ENCODE measurements at regions not wholly inside any gene's neighbourhood (a gene's known extent, or its start where the extent isn't known, plus 50 kb on each side); places are given as distances from the start of the nearest gene placed in this dataset.
A peak's percentile ranks its signal among the peaks of the same experiment; 100 is the strongest.

DNA sequence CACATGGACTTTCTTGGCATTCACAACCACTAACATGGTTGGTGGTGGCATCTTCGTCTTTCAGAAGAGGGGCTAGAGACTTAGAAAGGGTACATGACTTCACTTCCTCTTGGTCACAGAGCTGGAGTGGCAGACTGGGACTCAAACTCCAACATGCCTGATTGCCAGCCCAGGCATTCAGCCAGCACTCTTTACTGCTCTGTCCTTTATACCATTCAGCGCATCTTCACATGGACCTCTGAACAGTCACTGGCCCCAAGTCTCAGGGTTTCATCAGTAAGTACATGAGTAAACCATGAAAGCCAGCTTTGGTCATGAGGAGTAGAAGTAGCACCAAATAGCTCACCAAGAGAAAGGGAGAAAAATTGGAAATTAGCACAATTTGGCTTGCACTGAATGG, 148.4 kb upstream of the KLF14 start:
- H3K4me2 ChIP-seq (ENCODE audit: low read length): no peak overlapping the region
- no peaks in the 10 kb centered on the region for H4K20me1 ChIP-seq (ENCODE audit: insufficient read depth)
- peaks cover 97 to 100% of the 10 kb centered on the region in 2 experiments for H3K4me1 ChIP-seq (ENCODE audit: control insufficient read depth in 1 of 2, insufficient read depth in 2 of 2, low read length in 2 of 2)
- DNase-seq (ENCODE audit: low read depth, low spot score): no peak
- peaks cover 17 to 86% of the 10 kb centered on the region in 2 experiments for H3K36me3 ChIP-seq (ENCODE audit: control insufficient read depth in 1 of 2, insufficient read depth in 2 of 2, low read length in 2 of 2)
- ATAC-seq: no peak
- POLR2A ChIA-PET: interaction anchor here (1.5 to 2.0 kb wide), 4 partner anchors 12 to 31 kb away, joined by 3 to 6 read pairs (median 4); no protein-coding TSS in a partner anchor
- H3K9me2 ChIP-seq (ENCODE audit: insufficient read depth): no peaks in the 10 kb centered on the region
- peaks cover 97% of the 10 kb centered on the region for H3K79me2 ChIP-seq (ENCODE audit: insufficient read depth, low read length)
- H3K9me3 ChIP-seq (ENCODE audit: control insufficient read depth in 1 of 2, insufficient read depth in 1 of 2, low read depth in 1 of 2, low read length in 2 of 2): no peaks in the 10 kb centered on the region
- BruUV-seq (replicated peaks): no TSS peak
- H3K4me3 ChIP-seq (replicated peaks in 1 of 2; ENCODE audit: low read depth in 1 of 2, low read length in 2 of 2): no peak overlapping the region
- intact Hi-C loops (cut with micrococcal nuclease): no loop called here
- RAD21 ChIA-PET (ENCODE audit: low non-redundant PET in 1 of 2, low total read pairs in 2 of 2, uncharacterized antibody in 2 of 2, unreplicated experiment in 2 of 2): no interaction called here
- peak overlapping the region; percentile 35 for H3K9ac ChIP-seq (ENCODE audit: low read length)
- no peaks in the 10 kb centered on the region for H3K27me3 ChIP-seq (ENCODE audit: insufficient read depth, low read length)
- CTCF ChIA-PET: interaction anchor here (1.7 kb wide), 1 partner anchor 14 kb away, joined by 6 read pairs; no protein-coding TSS in a partner anchor
- no peak for TF ChIP-seq ATF3 (IDR thresholded peaks at IDR 0.05)
- no peak for TF ChIP-seq POLR2AphosphoS5 (IDR thresholded peaks at IDR 0.05; ENCODE audit: low read depth, low read length)
- TF ChIP-seq ELF1 (IDR thresholded peaks at IDR 0.05; ENCODE audit: borderline replicate concordance, low read depth): no peak
- no peak for TF ChIP-seq SP1 (IDR thresholded peaks at IDR 0.05; ENCODE audit: low read depth)
- no peak for TF ChIP-seq SIN3A (IDR thresholded peaks at IDR 0.05; ENCODE audit: low read depth)
- no peak for TF ChIP-seq CEBPB (IDR thresholded peaks at IDR 0.05; ENCODE audit: low read depth)
- TF ChIP-seq SRF (IDR thresholded peaks at IDR 0.05; ENCODE audit: low read depth): no peak
- TF ChIP-seq POLR2A (IDR thresholded peaks at IDR 0.05; ENCODE audit: borderline replicate concordance, extremely low read depth, insufficient read depth, insufficient read length): no peak
- TF ChIP-seq, protein P1, sequence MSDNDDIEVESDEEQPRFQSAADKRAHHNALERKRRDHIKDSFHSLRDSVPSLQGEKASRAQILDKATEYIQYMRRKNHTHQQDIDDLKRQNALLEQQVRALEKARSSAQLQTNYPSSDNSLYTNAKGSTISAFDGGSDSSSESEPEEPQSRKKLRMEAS (IDR thresholded peaks at IDR 0.05): no peak
- no peak for TF ChIP-seq REST (IDR thresholded peaks at IDR 0.05; ENCODE audit: low read depth)
- TF ChIP-seq EGR1 (IDR thresholded peaks at IDR 0.05; ENCODE audit: low read depth): no peak
- no peak for TF ChIP-seq YY1 (IDR thresholded peaks at IDR 0.05; ENCODE audit: extremely low read depth, insufficient replicate concordance, low read depth, low read length)
- no peak for TF ChIP-seq CBX3 (IDR thresholded peaks at IDR 0.05; ENCODE audit: low read depth)
- H3K27ac ChIP-seq (ENCODE audit: low read depth, low read length): peak overlapping the region; percentile 100
- no peak overlapping the region for H2AFZ ChIP-seq (ENCODE audit: low read depth, low read length, poor library complexity, severe bottlenecking)
